HG02763 (cell line): ENCODE measurements at regions not wholly inside any gene's neighbourhood (a gene's known extent, or its start where the extent isn't known, plus 50 kb on each side); places are given as distances from the start of the nearest gene placed in this dataset.

ENCODE experiments used
- ATAC-seq: cut with Tn5 transposase; IDR thresholded peaks from one replicate; pipeline ENCODE4 v1.9.1; 2021; ENCODE audit warnings: mild to moderate bottlenecking, moderate library complexity; ENCODE audit not compliant: unreplicated experiment

DNA sequence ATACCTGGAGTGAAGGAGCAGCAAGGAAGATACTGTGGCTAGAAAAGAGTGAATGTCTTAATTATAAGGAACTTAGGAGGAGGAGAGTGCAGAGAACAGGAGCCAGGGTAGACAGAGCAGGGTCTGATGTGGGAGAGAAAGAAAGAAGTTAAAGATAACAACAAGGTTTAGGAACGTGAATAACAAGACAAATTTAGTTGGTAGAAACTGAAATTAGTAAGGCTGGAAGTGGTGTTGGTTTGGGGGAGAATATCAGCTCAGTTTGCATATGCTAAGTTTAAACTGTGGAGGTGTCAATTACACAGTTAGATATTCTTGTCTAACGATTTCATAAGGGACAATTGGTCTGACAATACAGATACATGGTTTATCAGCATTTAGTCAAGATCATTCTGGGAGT lies 1123.7 kb upstream of the PABPC4L start:
- no peak for ATAC-seq

DNA sequence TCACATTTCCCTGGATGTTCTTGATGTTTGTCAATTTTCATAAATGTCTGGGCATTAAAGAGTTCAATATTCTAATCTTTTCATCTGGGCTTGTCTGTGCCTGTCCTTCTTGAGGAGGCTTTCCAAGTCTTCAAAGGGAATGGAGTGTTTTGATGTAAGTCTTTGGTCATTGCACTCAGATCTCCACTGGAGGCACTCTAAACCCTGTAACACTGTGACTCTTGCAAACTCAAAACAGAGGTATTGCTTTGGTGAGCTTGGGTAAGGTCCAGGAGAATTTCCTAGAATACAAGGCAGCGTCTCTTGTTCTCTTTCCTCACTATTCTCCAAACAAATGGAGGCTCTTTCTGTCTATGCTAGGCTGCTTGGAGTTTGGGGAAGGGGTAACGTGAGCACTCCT lies 1118.1 kb upstream of the PABPC4L start:
- no peak for ATAC-seq

DNA sequence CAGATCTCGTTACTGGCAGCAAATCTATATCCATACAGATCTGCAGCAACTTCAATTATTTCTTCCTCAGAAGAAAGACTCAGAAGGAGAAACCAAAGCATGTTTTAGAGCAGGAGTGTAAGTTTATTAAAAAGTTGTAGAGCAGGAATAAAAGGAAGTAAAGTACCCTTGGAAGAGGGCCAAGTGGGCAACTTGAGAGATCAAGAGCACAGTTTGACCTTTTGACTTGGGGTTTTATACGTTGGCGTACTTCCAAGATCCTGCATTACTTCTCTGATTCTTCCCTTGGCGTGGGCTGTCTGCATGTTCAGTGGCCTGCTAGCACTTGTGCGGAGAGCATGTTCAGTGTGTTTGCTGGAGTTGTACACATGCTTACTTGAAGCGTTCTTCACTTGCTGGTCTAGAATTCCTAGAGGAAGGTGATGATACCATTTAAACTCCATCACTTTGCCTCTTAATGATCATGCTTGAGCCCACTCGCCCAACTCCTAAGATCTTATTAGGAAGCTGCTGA lies 1114.7 kb upstream of the PABPC4L start:
- no peak for ATAC-seq

DNA sequence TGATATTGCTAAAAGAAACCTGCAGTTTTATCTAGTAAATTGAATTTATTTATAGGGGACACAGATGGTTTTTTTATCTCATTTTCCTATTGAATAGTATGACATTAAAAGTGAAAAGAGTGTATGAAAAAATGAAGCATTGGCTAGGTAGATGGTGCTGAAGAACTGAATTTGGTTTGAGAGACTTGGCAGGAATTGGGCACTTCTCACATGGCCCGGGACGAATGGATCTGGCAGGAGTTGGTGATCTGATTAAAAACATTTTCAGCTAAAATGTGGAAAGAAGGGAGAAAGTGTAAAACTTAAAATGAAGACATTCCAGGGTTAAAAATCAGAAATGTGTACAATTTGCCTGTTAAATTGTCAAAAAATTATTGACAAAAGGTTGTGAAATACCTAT lies 1088.5 kb upstream of the PABPC4L start:
- ATAC-seq: no peak

DNA sequence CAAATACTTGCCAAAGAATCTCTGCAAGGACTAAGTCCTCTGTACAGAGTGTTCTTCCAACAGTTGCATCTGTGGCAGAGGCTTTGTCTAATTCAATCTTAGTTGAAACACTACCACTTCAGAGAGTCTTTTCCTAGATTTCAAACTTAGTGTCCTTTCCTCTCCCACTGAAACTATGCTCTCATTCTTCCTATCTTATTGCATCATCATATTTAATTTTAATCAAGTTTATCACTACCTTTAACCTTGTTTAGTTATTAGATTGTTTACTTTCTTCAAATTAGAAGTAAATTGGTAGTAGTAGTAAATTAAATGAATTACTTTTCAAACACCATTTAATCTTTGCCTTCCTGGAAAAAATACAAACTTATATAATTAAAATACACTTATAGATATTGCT lies 1082.3 kb upstream of the PABPC4L start:
- ATAC-seq: no peak

DNA sequence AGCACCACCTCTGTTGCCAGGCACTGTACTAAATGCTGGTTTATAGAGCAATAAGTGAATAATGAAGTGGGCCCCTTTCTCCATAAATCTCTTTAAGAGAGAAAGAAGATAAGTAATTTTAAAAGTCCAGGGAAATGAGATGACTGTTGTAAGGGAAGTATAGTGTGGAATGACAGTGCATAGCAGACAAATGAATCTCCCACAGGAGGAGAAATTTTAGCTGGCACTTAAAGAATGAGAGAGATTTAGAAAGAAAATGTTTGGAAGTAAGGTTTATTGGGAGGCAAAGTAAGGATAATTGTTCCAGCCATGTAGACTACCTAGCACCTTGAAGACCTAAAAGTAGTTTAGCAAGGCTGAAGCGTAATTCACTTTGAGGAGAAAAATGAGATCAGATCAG lies 1081.1 kb upstream of the PABPC4L start:
- ATAC-seq: no peak

DNA sequence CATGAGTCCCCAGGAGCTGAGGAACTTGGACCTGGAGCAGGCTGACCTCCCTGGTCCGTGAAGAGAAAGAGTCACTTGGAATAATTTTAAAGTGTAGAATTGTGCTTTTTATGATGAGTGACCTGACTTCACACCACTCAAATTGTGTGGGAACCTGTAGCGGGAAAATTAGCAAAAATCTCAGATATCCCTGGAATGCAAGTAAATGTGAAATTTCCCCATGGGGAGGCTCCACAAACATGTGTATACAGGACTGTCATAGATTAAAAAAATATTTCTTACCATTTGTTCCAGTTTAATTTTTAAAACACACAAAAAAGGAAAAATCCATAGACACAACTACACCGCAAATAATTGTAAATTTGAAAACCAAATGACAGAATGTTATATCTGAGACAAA lies 1079.6 kb upstream of the PABPC4L start:
- ATAC-seq: no peak

DNA sequence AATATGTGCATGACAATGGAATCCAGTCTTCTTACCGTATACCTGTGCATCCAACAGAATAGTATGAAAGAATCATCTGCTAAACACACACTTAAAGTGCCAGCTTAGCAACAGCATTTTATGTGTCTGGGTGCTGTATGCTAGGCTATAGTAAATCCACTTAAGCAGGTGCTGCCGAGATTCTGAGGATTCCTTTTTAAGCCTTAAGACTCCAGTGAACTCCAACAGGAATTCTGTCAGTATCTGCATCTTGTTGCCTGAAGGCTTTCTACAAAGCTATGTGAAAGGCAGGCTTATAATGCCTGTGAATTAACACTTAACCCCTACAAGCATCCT lies 1076.4 kb upstream of the PABPC4L start:
- no peak for ATAC-seq

DNA sequence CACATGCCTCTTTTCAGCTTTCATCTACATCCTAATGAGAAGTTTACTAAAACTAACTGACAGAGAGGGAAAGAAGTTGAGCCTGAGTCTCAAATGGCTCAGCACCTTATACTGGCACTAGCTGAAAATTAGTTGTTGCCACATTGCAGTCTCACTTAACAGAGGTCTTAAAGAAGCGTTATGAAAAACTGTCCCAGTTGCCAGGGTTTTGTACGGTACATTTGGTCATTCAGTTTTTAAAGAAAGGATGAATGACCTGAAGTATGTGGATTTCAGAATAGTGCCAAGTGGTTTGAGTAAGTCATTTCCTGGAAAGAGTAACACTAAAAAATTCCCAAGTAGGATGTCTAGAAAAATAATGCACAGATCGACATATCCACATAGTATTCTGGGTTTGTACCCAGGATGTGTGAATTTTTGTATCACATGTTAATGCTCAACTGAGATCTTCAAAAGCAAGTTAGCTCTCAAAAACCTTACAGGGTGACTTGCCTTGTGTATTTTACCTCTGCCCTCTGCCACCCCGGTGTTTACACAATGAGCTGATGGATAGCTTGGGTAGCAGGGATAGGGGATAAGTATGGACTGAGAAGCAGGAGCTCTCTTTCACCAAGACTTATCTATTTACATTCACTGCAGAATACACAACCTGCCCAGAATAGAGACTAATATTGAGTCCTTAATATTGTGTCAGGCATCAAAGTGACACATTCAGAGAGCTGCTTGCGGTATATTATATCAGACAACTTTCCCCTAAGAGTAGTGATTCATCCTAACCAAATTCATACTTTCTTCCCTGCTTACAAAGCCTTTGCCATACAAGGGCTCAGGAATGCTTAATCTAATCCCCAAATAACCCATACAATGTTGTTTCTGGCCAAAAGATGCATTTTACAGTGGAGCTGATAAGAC lies 1075.7 kb upstream of the PABPC4L start:
- no peak for ATAC-seq

DNA sequence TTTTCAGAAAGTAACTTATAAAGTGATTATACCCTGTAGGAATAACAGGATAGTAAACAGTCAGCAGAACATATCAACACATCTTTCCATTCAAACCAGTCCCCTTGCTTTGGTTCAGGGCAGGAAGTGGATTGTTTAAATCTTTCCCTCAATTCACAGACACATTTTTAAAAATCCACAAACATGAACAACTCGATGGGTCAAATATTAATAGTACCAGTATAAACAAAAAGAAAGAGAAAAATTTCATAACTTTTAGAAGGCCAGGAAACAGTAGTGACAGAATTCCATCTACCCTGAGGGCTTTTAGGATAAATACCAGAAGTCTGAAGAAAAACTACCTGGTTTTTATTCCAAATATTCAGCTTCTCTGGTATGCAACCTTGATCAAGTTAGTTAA lies 1072.8 kb upstream of the PABPC4L start:
- no peak for ATAC-seq

DNA sequence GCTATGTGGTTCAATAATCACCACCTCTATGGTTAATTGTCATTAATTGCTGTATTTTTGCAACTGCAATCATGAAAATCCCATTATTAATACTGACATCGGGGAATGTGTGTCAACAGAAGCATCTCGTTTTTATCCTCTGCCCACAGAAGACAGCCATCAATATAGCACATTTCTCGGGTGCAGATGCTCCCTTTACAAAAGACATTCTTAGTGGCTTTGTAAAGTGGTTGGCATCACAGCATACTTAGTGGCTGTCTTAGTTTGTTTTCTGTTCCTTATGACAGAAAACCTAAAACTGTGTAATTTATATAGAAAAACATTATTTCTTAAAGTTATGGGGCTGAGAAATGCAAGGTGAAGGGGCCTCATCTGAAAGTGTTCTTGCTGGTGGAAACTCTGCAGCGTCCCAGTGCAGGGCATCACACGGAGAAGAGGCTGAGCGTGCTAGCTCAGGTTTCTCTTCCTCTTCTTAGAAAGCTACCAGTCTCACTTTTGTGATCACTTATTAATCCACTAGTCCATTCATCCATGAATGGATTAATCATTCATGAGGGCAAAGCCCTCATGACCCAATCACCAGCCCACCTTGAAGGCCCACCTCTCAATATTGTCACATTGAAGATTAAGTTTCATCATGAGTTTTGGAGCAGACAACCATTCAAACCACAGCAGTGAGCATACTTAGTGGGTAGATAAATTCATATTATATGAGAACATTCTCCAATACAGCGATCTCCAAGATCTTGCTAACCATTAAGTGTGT lies 1067.7 kb upstream of the PABPC4L start:
- ATAC-seq: peak; percentile 61

DNA sequence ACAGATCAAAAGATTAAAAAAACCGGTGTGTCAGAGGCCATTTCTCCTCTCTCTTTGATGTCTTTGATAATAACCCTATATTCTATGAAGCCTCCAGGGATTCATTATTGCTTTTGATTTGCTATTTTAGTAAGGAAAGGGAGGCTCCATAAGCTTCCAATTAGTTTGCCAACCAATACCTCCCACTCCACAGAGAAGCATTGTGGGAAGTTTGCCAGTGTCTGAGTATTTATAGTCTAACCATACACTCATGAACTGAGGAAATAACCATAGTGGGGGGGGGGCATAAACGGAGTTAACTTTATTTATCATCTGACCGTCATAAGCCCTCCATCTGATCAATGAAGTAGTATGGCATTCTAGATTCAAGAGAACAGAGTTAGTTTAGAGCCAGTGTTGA lies 1066.8 kb upstream of the PABPC4L start:
- ATAC-seq: no peak

DNA sequence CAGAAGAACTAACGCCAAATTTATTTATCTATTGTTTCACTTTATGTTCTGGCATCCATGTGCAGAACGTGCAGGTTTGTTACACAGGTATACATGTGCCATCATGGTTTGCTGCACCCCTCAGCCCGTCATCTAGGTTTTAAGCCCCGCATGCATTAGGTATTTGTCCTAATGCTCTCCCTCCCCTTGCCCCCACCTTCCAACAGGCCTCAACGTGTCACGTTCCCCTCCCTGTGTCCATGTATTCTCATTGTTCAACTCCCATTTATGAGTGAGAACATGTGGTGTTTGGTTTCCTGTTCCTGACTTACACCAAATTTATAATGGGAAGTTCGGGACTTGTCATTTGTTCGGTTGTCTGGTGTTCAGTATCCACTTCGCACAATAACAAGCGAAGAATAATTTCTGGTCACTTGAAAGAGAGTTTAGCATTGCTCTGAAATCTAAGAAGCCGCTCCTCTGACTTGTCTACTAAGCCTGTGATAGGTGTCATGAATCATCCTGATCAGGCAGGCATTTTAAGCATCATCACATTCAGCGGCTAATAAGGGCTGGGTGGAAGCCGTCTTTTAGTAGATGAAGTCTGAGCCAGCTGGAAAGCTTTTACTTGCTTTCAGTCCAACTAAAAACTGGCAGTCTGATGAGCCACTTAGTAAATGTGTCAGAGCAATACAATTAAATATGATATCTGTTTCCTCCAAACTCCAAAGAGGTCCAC lies 1065.7 kb upstream of the PABPC4L start:
- no peak for ATAC-seq

DNA sequence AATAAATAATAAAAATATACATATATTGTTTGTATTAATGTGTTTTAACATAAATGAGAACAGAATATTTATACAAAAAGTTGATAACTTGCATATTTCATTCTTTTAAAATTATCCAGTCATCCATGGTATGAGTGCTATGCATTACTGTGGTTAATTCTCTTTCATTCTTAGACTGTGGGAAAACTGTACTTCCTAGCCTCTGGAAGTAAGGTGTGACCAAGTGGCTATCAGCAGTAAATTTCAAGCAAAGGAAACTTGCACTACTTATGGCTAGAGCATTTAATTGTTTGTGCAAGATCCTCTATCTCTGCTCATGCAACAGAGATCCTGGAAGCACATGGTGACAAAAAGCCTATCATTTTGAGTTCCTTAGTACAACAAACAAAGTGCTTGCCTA lies 1054.5 kb upstream of the PABPC4L start:
- ATAC-seq: no peak

DNA sequence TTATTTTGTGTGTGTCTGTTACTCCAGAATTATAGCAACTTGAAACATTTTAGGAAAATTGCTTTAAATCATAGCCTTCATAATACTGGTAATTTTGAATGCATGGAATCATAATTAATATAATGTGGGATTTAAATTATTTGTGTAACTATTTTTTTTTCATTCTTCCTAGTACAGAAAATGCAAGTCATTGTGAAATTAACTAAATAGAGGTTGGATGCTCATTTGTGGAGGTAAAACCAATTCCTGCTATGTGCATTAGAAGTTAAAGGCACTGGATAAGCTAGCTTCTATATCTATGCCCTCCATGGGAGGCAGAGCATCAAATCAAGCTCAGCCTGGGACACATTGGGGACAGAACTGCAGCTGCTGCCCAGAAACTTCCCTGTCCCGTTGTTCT lies 1048.5 kb upstream of the PABPC4L start:
- no peak for ATAC-seq

DNA sequence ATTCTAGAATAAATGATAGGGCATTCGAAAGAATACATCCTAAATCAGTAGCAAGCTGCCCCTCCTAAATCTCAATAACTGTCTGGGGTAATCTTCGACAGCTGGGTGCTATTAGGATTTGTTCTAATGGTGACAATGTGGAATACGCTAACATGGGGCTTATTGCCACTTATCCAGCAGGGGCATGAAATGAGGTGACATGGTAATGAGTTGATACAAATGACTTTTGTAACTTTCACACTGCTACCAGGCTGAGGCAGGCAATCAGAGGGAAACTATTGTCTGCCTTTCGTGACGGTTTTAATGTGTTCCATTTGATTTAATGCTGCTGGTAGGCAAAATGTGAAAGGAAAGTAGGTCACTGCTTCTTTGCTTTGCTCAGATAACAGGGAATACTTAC lies 1047.4 kb upstream of the PABPC4L start:
- ATAC-seq: no peak

DNA sequence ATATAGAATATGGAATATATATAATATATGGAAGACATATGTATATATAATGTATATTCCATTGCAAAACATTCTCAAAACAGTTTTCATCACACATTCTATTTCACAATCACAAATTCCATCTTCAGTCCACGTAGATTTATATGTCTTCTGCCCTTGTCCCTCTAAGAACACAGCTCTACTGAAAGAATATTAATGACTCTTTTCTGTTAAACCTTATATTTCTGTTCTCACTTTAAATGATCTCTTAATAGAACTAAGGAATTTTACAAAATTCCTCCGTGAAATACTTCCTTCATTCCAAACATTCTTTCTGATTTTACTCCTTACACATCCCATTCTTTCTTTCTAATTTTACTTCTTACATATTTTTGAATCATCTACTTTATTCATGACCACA lies 1043.1 kb upstream of the PABPC4L start:
- ATAC-seq: no peak

DNA sequence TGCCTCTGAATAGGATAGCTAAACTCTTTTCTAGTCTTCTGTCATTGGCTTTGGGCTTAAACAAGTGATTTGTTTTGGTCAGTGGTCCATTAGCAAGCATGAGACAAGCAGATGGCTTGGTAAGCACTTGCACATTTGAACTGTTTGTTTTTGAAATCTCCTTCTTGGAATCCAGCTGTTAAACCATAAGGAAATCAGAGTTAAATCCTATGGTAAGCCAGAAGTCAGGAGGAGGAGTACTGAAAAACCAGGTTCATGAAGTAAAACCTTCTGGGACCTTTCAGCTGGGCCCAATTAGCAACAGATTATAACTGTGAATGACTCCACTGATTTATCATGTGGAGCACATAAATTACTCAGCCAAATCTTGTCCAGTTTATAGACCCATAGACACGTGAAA lies 1042.5 kb upstream of the PABPC4L start:
- no peak for ATAC-seq

DNA sequence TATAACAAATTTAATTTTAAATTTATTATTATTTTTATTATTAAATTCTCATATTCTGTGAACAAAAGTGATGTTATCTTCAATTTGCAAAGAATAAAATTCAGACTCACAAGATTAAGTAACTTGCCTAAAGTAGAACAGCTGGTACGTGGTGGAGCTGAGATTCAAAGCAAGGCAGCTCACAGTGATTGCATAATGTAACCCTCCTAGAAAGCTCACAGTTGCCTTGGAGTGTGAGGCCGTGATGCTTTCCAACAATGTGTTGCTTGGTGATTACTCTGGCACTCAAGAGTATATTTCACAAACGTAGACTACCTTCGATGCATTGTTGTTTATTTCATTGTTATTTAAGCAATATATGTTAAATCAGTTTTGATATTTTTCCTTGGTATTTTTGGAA lies 1039.2 kb upstream of the PABPC4L start:
- no peak for ATAC-seq

DNA sequence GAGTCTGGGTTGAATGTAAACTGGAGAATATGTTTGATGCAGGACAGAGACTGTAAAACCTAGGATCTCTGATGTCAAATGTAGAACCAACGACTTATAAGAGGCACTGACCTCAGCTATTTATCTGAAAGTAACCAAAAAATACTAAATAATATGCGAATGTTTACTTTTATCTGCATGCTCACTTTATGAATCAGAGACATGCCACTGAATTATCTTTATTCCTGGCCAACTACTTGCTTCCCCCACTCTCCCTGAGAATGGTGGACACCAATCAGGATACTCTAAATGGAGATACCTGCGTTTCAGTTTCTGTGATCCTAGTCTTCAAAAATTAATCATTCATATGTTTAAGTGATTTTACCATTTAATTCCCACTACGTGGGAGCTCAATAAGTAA lies 1038.4 kb upstream of the PABPC4L start:
- ATAC-seq: no peak

DNA sequence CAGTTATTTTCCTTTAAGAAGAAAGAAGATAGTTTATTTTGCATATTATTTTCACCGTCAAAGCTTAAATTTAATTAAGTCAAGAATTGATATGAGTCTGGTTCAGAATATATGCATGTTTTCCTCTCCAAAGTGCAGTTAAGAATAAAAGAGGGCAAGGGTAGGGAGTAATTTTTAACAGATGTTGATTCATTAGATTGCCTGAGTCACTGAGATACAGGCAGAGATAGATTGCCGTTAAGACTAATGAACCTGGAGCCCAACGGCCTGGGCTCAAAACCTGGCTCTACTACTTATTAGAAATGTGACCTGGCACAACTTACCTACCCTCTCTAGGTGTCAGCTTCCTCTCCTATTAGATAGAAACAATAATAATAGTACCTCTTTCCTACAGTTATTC lies 1037.4 kb upstream of the PABPC4L start:
- no peak for ATAC-seq

DNA sequence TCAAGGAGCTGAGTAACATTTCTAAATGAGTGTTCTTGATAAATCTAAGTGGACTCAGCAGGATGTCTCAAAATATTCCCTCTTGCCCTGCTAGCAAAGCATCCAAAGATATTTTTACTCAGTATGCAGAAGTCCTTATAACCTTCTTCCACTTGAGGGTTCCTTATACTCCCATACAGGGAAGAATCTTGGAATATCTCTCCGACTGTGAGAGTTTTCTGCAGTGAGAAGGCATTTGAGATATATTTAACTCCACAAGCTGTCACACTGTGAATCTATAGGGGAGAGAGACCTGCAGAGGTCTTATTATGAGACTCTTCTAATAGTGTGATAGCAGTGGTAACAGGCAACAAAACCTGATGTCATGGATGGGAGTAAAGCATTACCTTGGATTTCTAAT lies 1034.5 kb upstream of the PABPC4L start:
- ATAC-seq: no peak
